Activated naive CD8-positive, alpha-beta T cell treated with anti-CD3 and anti-CD28 coated beads, Interleukin-2, amount 50 U/mL, for 24 hours (primary cell): ENCODE measurements at regions not wholly inside any gene's neighbourhood (a gene's known extent, or its start where the extent isn't known, plus 50 kb on each side); places are given as distances from the start of the nearest gene placed in this dataset.

Source experiments
- ATAC-seq: fragments of 150-1000 bp; cut with Tn5 transposase; one replicate; pipeline ENCODE4 v1.10.0; 2021
- DNase-seq: peaks from one replicate; pipeline ENCODE4 v3.0.0; 2021
- H3K27ac Mint-ChIP-seq: one replicate; pipeline ENCODE4 v1.8.0; 2021; ENCODE audit warnings: mild to moderate bottlenecking, mixed read lengths
- H3K27me3 Mint-ChIP-seq: one replicate; pipeline ENCODE4 v1.8.0; 2021; ENCODE audit warnings: mixed read lengths
- H3K36me3 Mint-ChIP-seq: one replicate; pipeline ENCODE4 v1.8.0; 2021; ENCODE audit warnings: low read depth, mixed read lengths
- H3K4me1 Mint-ChIP-seq: one replicate; pipeline ENCODE4 v1.8.0; 2021; ENCODE audit warnings: mixed read lengths
- H3K4me3 Mint-ChIP-seq: one replicate; pipeline ENCODE4 v1.8.0; 2021; ENCODE audit warnings: mild to moderate bottlenecking, moderate library complexity, mixed read lengths
- H3K9me3 Mint-ChIP-seq: one replicate; pipeline ENCODE4 v1.8.0; 2021; ENCODE audit warnings: mixed read lengths

GRCh38 chr4:158071931-158072330 lies 100.9 kb downstream of the GASK1B start:
- H3K27ac Mint-ChIP-seq, result no peak overlapping the region
- no peaks in the 10 kb centered on the region for H3K27me3 Mint-ChIP-seq
- no peaks in the 10 kb centered on the region for H3K4me1 Mint-ChIP-seq
- ATAC-seq (no peak), DNase-seq (no peak)
- no peaks in the 10 kb centered on the region for H3K36me3 Mint-ChIP-seq
- peaks cover 4% of the 10 kb centered on the region for H3K9me3 Mint-ChIP-seq
- H3K4me3 Mint-ChIP-seq, result no peak overlapping the region

- no peak for ATAC-seq
- Mint-ChIP-seq H3K9me3 (peaks cover 4% of the 10 kb centered on the region), H3K4me3 (no peak overlapping the region), H3K4me1 (no peaks in the 10 kb centered on the region), H3K27ac (no peak overlapping the region), H3K36me3 (no peaks in the 10 kb centered on the region), H3K27me3 (no peaks in the 10 kb centered on the region)
- DNase-seq, result no peak
Measured at GRCh38 chr4:158068068-158068467, 104.8 kb downstream of the GASK1B start.

GRCh38 chr4:158067646-158068045 lies 105.2 kb downstream of the GASK1B start:
- Mint-ChIP-seq H3K4me3 (no peak overlapping the region), H3K4me1 (no peaks in the 10 kb centered on the region), H3K36me3 (no peaks in the 10 kb centered on the region), H3K27me3 (no peaks in the 10 kb centered on the region), H3K9me3 (peaks cover 4% of the 10 kb centered on the region), H3K27ac (no peak overlapping the region)
- no peak for DNase-seq
- no peak for ATAC-seq

GRCh38 chr4:158065603-158066002 lies 107.2 kb downstream of the GASK1B start:
- H3K27ac Mint-ChIP-seq, result no peak overlapping the region
- H3K4me1 Mint-ChIP-seq, result no peaks in the 10 kb centered on the region
- DNase-seq, result no peak
- peaks cover 3% of the 10 kb centered on the region for H3K9me3 Mint-ChIP-seq
- H3K27me3 Mint-ChIP-seq, result no peaks in the 10 kb centered on the region
- ATAC-seq, result no peak
- no peak overlapping the region for H3K4me3 Mint-ChIP-seq
- no peaks in the 10 kb centered on the region for H3K36me3 Mint-ChIP-seq

- Mint-ChIP-seq H3K27me3 (no peaks in the 10 kb centered on the region), H3K4me1 (no peaks in the 10 kb centered on the region), H3K27ac (no peak overlapping the region), H3K36me3 (no peaks in the 10 kb centered on the region), H3K9me3 (no peaks in the 10 kb centered on the region), H3K4me3 (no peak overlapping the region)
- ATAC-seq (no peak), DNase-seq (no peak)
Measured at GRCh38 chr4:158065176-158065575, 107.6 kb downstream of the GASK1B start.

GRCh38 chr4:158056689-158057245 lies 116.1 kb downstream of the GASK1B start:
- no peaks in the 10 kb centered on the region for H3K4me1 Mint-ChIP-seq
- DNase-seq, result no peak
- ATAC-seq, result no peak

GRCh38 chr4:158055668-158056067 lies 117.2 kb downstream of the GASK1B start:
- Mint-ChIP-seq H3K27ac (no peak overlapping the region), H3K4me3 (no peak overlapping the region), H3K9me3 (peaks cover 3% of the 10 kb centered on the region), H3K27me3 (no peaks in the 10 kb centered on the region), H3K36me3 (no peaks in the 10 kb centered on the region), H3K4me1 (no peaks in the 10 kb centered on the region)
- ATAC-seq (no peak), DNase-seq (no peak)

More at GRCh38 chr4:158056689-158057245, 116.1 kb downstream of the GASK1B start:
- Mint-ChIP-seq H3K4me3 (no peak overlapping the region), H3K36me3 (no peaks in the 10 kb centered on the region), H3K27ac (no peak overlapping the region), H3K9me3 (no peaks in the 10 kb centered on the region), H3K27me3 (no peaks in the 10 kb centered on the region)

- Mint-ChIP-seq H3K4me1 (no peaks in the 10 kb centered on the region), H3K9me3 (peaks cover 4% of the 10 kb centered on the region), H3K4me3 (no peak overlapping the region), H3K27ac (no peak overlapping the region), H3K36me3 (no peaks in the 10 kb centered on the region), H3K27me3 (no peaks in the 10 kb centered on the region)
- no peak for DNase-seq
- no peak for ATAC-seq
Measured at GRCh38 chr4:158053801-158054200, 119.0 kb downstream of the GASK1B start.

GRCh38 chr4:158053086-158053485 lies 119.7 kb downstream of the GASK1B start:
- no peak overlapping the region for H3K4me3 Mint-ChIP-seq
- no peaks in the 10 kb centered on the region for H3K4me1 Mint-ChIP-seq
- no peaks in the 10 kb centered on the region for H3K27me3 Mint-ChIP-seq
- H3K9me3 Mint-ChIP-seq, result peaks cover 4% of the 10 kb centered on the region
- ATAC-seq, result no peak
- no peak overlapping the region for H3K27ac Mint-ChIP-seq
- DNase-seq, result no peak
- no peaks in the 10 kb centered on the region for H3K36me3 Mint-ChIP-seq

GRCh38 chr4:158051401-158052235 lies 121.2 kb downstream of the GASK1B start:
- Mint-ChIP-seq H3K36me3 (no peaks in the 10 kb centered on the region), H3K27me3 (no peaks in the 10 kb centered on the region), H3K9me3 (peaks cover 4% of the 10 kb centered on the region)

GRCh38 chr4:158050942-158051341 lies 121.9 kb downstream of the GASK1B start:
- Mint-ChIP-seq H3K4me1 (no peaks in the 10 kb centered on the region), H3K36me3 (no peaks in the 10 kb centered on the region), H3K4me3 (no peak overlapping the region), H3K27ac (no peak overlapping the region), H3K27me3 (no peaks in the 10 kb centered on the region), H3K9me3 (peaks cover 7% of the 10 kb centered on the region)
- no peak for DNase-seq
- no peak for ATAC-seq

More at GRCh38 chr4:158051401-158052235, 121.2 kb downstream of the GASK1B start:
- no peaks in the 10 kb centered on the region for H3K4me1 Mint-ChIP-seq
- no peak overlapping the region for H3K27ac Mint-ChIP-seq
- no peak overlapping the region for H3K4me3 Mint-ChIP-seq
- ATAC-seq, result no peak
- no peak for DNase-seq

GRCh38 chr4:158046345-158046744 lies 126.5 kb downstream of the GASK1B start:
- Mint-ChIP-seq H3K27me3 (no peaks in the 10 kb centered on the region), H3K4me1 (no peaks in the 10 kb centered on the region), H3K36me3 (no peaks in the 10 kb centered on the region), H3K27ac (no peak overlapping the region), H3K9me3 (peaks cover 14% of the 10 kb centered on the region), H3K4me3 (no peak overlapping the region)
- ATAC-seq, result no peak
- DNase-seq, result no peak

- no peak overlapping the region for H3K4me3 Mint-ChIP-seq
- H3K27me3 Mint-ChIP-seq, result no peaks in the 10 kb centered on the region
- DNase-seq (no peak), ATAC-seq (no peak)
- no peaks in the 10 kb centered on the region for H3K36me3 Mint-ChIP-seq
- no peak overlapping the region for H3K27ac Mint-ChIP-seq
- no peaks in the 10 kb centered on the region for H3K4me1 Mint-ChIP-seq
- peaks cover 10% of the 10 kb centered on the region for H3K9me3 Mint-ChIP-seq
Measured at GRCh38 chr4:158043971-158044618, 128.7 kb downstream of the GASK1B start.

- H3K4me3 Mint-ChIP-seq, result no peak overlapping the region
- peaks cover 14% of the 10 kb centered on the region for H3K9me3 Mint-ChIP-seq
- H3K4me1 Mint-ChIP-seq, result no peaks in the 10 kb centered on the region
- H3K36me3 Mint-ChIP-seq, result no peaks in the 10 kb centered on the region
- ATAC-seq (no peak), DNase-seq (no peak)
- H3K27ac Mint-ChIP-seq, result no peak overlapping the region
- H3K27me3 Mint-ChIP-seq, result no peaks in the 10 kb centered on the region
Measured at GRCh38 chr4:158042591-158043030, 130.2 kb downstream of the GASK1B start.

- no peak overlapping the region for H3K27ac Mint-ChIP-seq
- no peaks in the 10 kb centered on the region for H3K4me1 Mint-ChIP-seq
- no peak overlapping the region for H3K4me3 Mint-ChIP-seq
- H3K9me3 Mint-ChIP-seq, result peaks cover 7% of the 10 kb centered on the region
- H3K36me3 Mint-ChIP-seq, result no peaks in the 10 kb centered on the region
- DNase-seq (no peak), ATAC-seq (no peak)
- no peaks in the 10 kb centered on the region for H3K27me3 Mint-ChIP-seq
Measured at GRCh38 chr4:158038718-158039117, 134.1 kb downstream of the GASK1B start.
